H1 (cell line): ENCODE measurements at regions not wholly inside any gene's neighbourhood (a gene's known extent, or its start where the extent isn't known, plus 50 kb on each side); places are given as distances from the start of the nearest gene placed in this dataset.

Experiments
- CTCF ChIA-PET: fragments of 300-600 bp; sonication (Branson Sonifier 250); formaldehyde crosslinking; loops from one replicate; lab custom pipeline; 2021; ENCODE audit not compliant: partially characterized antibody; lab: Charles Lee
- POLR2A ChIA-PET: fragments of 300-600 bp; sonication (Branson Sonifier 250); formaldehyde crosslinking; loops from one replicate; lab custom pipeline; 2021; ENCODE audit warnings: inconsistent platforms; ENCODE audit not compliant: partially characterized antibody; lab: Charles Lee
- DNase-seq, 2 experiments: peaks; one replicate each; pipeline versions ENCODE4 v3.0.0 to v3.0.0-alpha.2; 2010 to 2022; ENCODE audit warnings: low spot score in 2 of 2, low read depth in 1 of 2, mixed read lengths in 1 of 2
- FAIRE-seq: peaks from 2 replicates; lab custom pipeline; 2011; peaks lifted over from hg19 to GRCh38; lab: Jason Lieb, UNC
- H2AFZ ChIP-seq: 2 replicates; pipeline ENCODE4 v1.8.1; 2012; ENCODE audit warnings: low read length, inconsistent platforms
- H2AK5ac ChIP-seq: 2 replicates; pipeline ENCODE4 v1.6.1; 2013; ENCODE audit warnings: low read depth, low read length
- H2BK120ac ChIP-seq: replicated peaks from 2 replicates; pipeline ENCODE3; 2013; ENCODE audit warnings: low read depth, low read length, inconsistent platforms
- H2BK12ac ChIP-seq: 2 replicates; pipeline ENCODE4 v1.6.1; 2013; ENCODE audit warnings: low read depth, low read length
- H2BK15ac ChIP-seq: 2 replicates; pipeline ENCODE4 v1.6.1; 2013; ENCODE audit warnings: low read length
- H2BK20ac ChIP-seq: 2 replicates; pipeline ENCODE4 v1.6.1; 2013; ENCODE audit warnings: low read length
- H2BK5ac ChIP-seq: 2 replicates; pipeline ENCODE4 v1.6.1; 2013; ENCODE audit warnings: low read depth, low read length
- H3K14ac ChIP-seq: 2 replicates; pipeline ENCODE4 v1.6.1; 2013; ENCODE audit warnings: inconsistent platforms; ENCODE audit not compliant: insufficient read length
- H3K18ac ChIP-seq: 2 replicates; pipeline ENCODE4 v1.6.1; 2013; ENCODE audit warnings: low read length; ENCODE audit errors: extremely low read depth
- H3K23ac ChIP-seq: 2 replicates; pipeline ENCODE4 v1.6.1; 2013; ENCODE audit warnings: inconsistent platforms; ENCODE audit not compliant: insufficient read length
- H3K23me2 ChIP-seq: 2 replicates; pipeline ENCODE4 v1.6.1; 2013; ENCODE audit warnings: low read depth, low read length
- H3K27ac ChIP-seq: 2 replicates; pipeline ENCODE4 v1.6.1; 2011; ENCODE audit warnings: low read depth, low read length, inconsistent platforms
- H3K27me3 ChIP-seq, 4 experiments: replicated peaks in 1 of 4; 1 replicate in 1 of 4; 2 replicates in 3 of 4; pipeline versions ENCODE4 v1.6.1 to v1.8.1; 2011 to 2013; ENCODE audit warnings: low read length in 3 of 4, mild to moderate bottlenecking in 3 of 4, inconsistent platforms in 2 of 4, mixed read lengths in 2 of 4, moderate library complexity in 1 of 4; ENCODE audit not compliant: control insufficient read depth in 3 of 4, insufficient read depth in 3 of 4; ENCODE audit errors: extremely low read depth in 1 of 4
- H3K36me3 ChIP-seq, 4 experiments: 2 replicates each; pipeline versions ENCODE4 v1.6.1 to v1.8.1; 2011 to 2013; ENCODE audit warnings: mild to moderate bottlenecking in 4 of 4, low read length in 3 of 4, moderate library complexity in 2 of 4, control low read depth in 1 of 4, inconsistent platforms in 1 of 4; ENCODE audit not compliant: insufficient read depth in 4 of 4, control insufficient read depth in 2 of 4
- H3K4ac ChIP-seq: replicated peaks from 2 replicates; pipeline ENCODE3; 2013; ENCODE audit warnings: low read length, low read depth, mixed read lengths, inconsistent platforms; ENCODE audit not compliant: insufficient read length
- H3K4me1 ChIP-seq, 4 experiments: replicated peaks in 1 of 4; 1 replicate in 1 of 4; 2 replicates in 3 of 4; pipeline versions ENCODE4 v1.6.1 to v1.8.1; 2011 to 2013; ENCODE audit warnings: low read length in 3 of 4, inconsistent platforms in 2 of 4, mixed read lengths in 1 of 4; ENCODE audit not compliant: insufficient read depth in 4 of 4, control insufficient read depth in 3 of 4
- H3K4me2 ChIP-seq, 2 experiments: 2 replicates each; pipeline versions ENCODE4 v1.6.1 to v1.8.1; 2011 to 2013; ENCODE audit warnings: low read depth in 2 of 2, low read length in 2 of 2, control low read depth in 1 of 2, inconsistent platforms in 1 of 2, mild to moderate bottlenecking in 1 of 2; ENCODE audit not compliant: insufficient read depth in 1 of 2
- H3K4me3 ChIP-seq, 4 experiments: fragments of 200-600, 300-600 bp in 1 of 4; sonication (generic), shearing (Covaris generic), sonication (Bioruptor Twin) in 1 of 4; 2 replicates each; pipeline versions ENCODE4 v1.5.1 to v1.8.1; 2011 to 2016; ENCODE audit warnings: low read length in 4 of 4, low read depth in 3 of 4, control low read depth in 2 of 4, inconsistent platforms in 2 of 4, mild to moderate bottlenecking in 2 of 4, mixed read lengths in 1 of 4, moderate library complexity in 1 of 4; ENCODE audit not compliant: insufficient read depth in 2 of 4; ENCODE audit errors: extremely low read depth in 1 of 4
- H3K56ac ChIP-seq: replicated peaks from 2 replicates; pipeline ENCODE3; 2013; ENCODE audit warnings: low read depth, mild to moderate bottlenecking, mixed read lengths, low read length, inconsistent platforms; ENCODE audit not compliant: insufficient read length
- H3K79me1 ChIP-seq: 2 replicates; pipeline ENCODE4 v1.6.1; 2013; ENCODE audit warnings: low read depth, low read length, control low read depth
- H3K79me2 ChIP-seq, 2 experiments: 2 replicates each; pipeline versions ENCODE4 v1.6.1 to v1.8.1; 2012 to 2013; ENCODE audit warnings: low read length in 2 of 2, mild to moderate bottlenecking in 2 of 2, inconsistent platforms in 1 of 2; ENCODE audit not compliant: insufficient read depth in 2 of 2, control insufficient read depth in 1 of 2
- H3K9ac ChIP-seq, 4 experiments: replicated peaks in 1 of 4; 1 replicate in 1 of 4; 2 replicates in 3 of 4; pipeline versions ENCODE4 v1.6.1 to v1.8.1; 2011 to 2013; ENCODE audit warnings: low read depth in 3 of 4, low read length in 3 of 4, control low read depth in 2 of 4, mild to moderate bottlenecking in 2 of 4, moderate library complexity in 2 of 4, inconsistent platforms in 1 of 4; ENCODE audit errors: extremely low read depth in 1 of 4
- H3K9me3 ChIP-seq, 2 experiments: 2 replicates each; pipeline versions ENCODE4 v1.6.1 to v1.8.1; 2012 to 2013; ENCODE audit warnings: mild to moderate bottlenecking in 2 of 2, moderate library complexity in 2 of 2, control low read depth in 1 of 2, inconsistent platforms in 1 of 2, low read depth in 1 of 2, low read length in 1 of 2, mixed read lengths in 1 of 2; ENCODE audit not compliant: insufficient read depth in 2 of 2
- H4K20me1 ChIP-seq, 2 experiments: replicated peaks in 1 of 2; 2 replicates each; pipeline versions ENCODE3 to v1.8.1; 2011 to 2013; ENCODE audit warnings: inconsistent platforms in 2 of 2, low read length in 2 of 2, mild to moderate bottlenecking in 1 of 2; ENCODE audit not compliant: insufficient read depth in 2 of 2, control insufficient read depth in 1 of 2
- H4K5ac ChIP-seq: 2 replicates; pipeline ENCODE4 v1.6.1; 2013; ENCODE audit warnings: low read length, low read depth, mixed read lengths, inconsistent platforms; ENCODE audit not compliant: insufficient read length
- H4K8ac ChIP-seq: 2 replicates; pipeline ENCODE4 v1.8.0; 2013; ENCODE audit warnings: mild to moderate bottlenecking, moderate library complexity, low read length, inconsistent platforms; ENCODE audit not compliant: insufficient read depth; ENCODE audit errors: extremely low read depth
- H4K91ac ChIP-seq: replicated peaks from 2 replicates; pipeline ENCODE3; 2013; ENCODE audit warnings: low read length, mixed read lengths, inconsistent platforms; ENCODE audit not compliant: insufficient read length
- ASH2L ChIP-seq: fragments of 200-600, 300-600 bp; sonication (generic); IDR thresholded peaks from one replicate; pipeline ENCODE4 v1.7.1; 2017; ENCODE audit warnings: low read length
- ATF3 ChIP-seq: IDR thresholded peaks from 2 replicates; pipeline ENCODE4 v1.6.1; 2011; ENCODE audit warnings: low read depth, mild to moderate bottlenecking, low read length; ENCODE audit not compliant: insufficient read depth
- BACH1 ChIP-seq: IDR thresholded peaks from 2 replicates; pipeline ENCODE4 v1.6.1; 2012; ENCODE audit warnings: low read length, improper control_type of control experiment
- CTBP2 ChIP-seq: IDR thresholded peaks from 2 replicates; pipeline ENCODE4 v1.7.0; 2011; ENCODE audit warnings: borderline replicate concordance, mild to moderate bottlenecking, moderate library complexity, mixed read lengths, low read length; ENCODE audit not compliant: insufficient read depth, insufficient read length
- EP300 ChIP-seq, 2 experiments: IDR thresholded peaks; 1 replicate in 1 of 2; 2 replicates in 1 of 2; pipeline ENCODE4 v1.6.1; 2011 to 2012; ENCODE audit warnings: low read depth in 2 of 2, low read length in 2 of 2, mild to moderate bottlenecking in 2 of 2, borderline replicate concordance in 1 of 2, inconsistent platforms in 1 of 2, moderate library complexity in 1 of 2
- GABPA ChIP-seq: IDR thresholded peaks from 2 replicates; pipeline ENCODE4 v1.6.1; 2011; ENCODE audit warnings: mild to moderate bottlenecking, low read length, moderate library complexity, borderline replicate concordance; ENCODE audit not compliant: insufficient read depth
- NANOG ChIP-seq: IDR thresholded peaks from 2 replicates; pipeline ENCODE4 v1.6.1; 2011; ENCODE audit warnings: low read length, low read depth, mild to moderate bottlenecking, inconsistent platforms; ENCODE audit not compliant: insufficient read depth, poor library complexity, severe bottlenecking
- POU5F1 ChIP-seq: IDR thresholded peaks from 2 replicates; pipeline ENCODE4 v1.6.1; 2011; ENCODE audit warnings: low read depth, mild to moderate bottlenecking, low read length, moderate library complexity
- SAP30 ChIP-seq: fragments of 300-600 bp; sonication (generic); IDR thresholded peaks from 2 replicates; pipeline ENCODE4 v1.7.1; 2012; ENCODE audit warnings: low read length, moderate library complexity, mild to moderate bottlenecking, inconsistent platforms; ENCODE audit not compliant: insufficient read depth, insufficient replicate concordance
- SP2 ChIP-seq: IDR thresholded peaks from 2 replicates; pipeline ENCODE4 v1.6.1; 2012; ENCODE audit warnings: mild to moderate bottlenecking, low read length, inconsistent platforms
- SUZ12 ChIP-seq: fragments of 200-600 bp; sonication (generic); IDR thresholded peaks from 2 replicates; pipeline ENCODE4 v1.6.1; 2012; ENCODE audit warnings: mild to moderate bottlenecking, inconsistent platforms, low read length, moderate library complexity, mixed read lengths
- WGBS, 2 experiments: shearing (Covaris generic) in 1 of 2; methylation state at CpG; one replicate each; pipeline versions ENCODE4 v1.1.6 to v1.1.7; 2013 to 2015; ENCODE audit warnings: low lambda C conversion rate in 2 of 2, mixed read lengths in 2 of 2, inconsistent platforms in 1 of 2, low coverage in 1 of 2, missing lambda C conversion rate in 1 of 2; ENCODE audit not compliant: insufficient replicate concordance in 2 of 2, insufficient coverage in 1 of 2, insufficient read length in 1 of 2; ENCODE audit errors: extremely low coverage in 1 of 2, missing lambda C conversion rate in 1 of 2; 5-methylcytosine and 5-hydroxymethylcytosine counted together

- H3K79me1 ChIP-seq, result 0 out of 2 replicates have a peak, but pooled peaks cover 3% of the 10 kb centered on the region
- H3K23ac ChIP-seq, result no peak overlapping the region
- no peak overlapping the region for H3K4me2 ChIP-seq
- no peak overlapping the region for H3K14ac ChIP-seq
- peaks cover 0 to 83% of the 10 kb centered on the region in 2 experiments; a peak in 2 of 4 replicates for H3K79me2 ChIP-seq
- H4K91ac ChIP-seq, result no peak overlapping the region
- FAIRE-seq (no peak), DNase-seq (no peak)
- no peak overlapping the region for H2AK5ac ChIP-seq
- H2BK120ac ChIP-seq, result no peak overlapping the region
- peaks cover 0 to 7% (median 5%) of the 10 kb centered on the region in 4 experiments; a peak in 5 of 7 replicates for H3K4me1 ChIP-seq
- no peaks in the 10 kb centered on the region for H3K27me3 ChIP-seq
- H2BK12ac ChIP-seq, result no peak overlapping the region
- no peak overlapping the region for H3K4ac ChIP-seq
- no peak overlapping the region for H2BK20ac ChIP-seq
- H2BK5ac ChIP-seq, result no peak overlapping the region
- no peaks in the 10 kb centered on the region for H3K36me3 ChIP-seq
- no peaks in the 10 kb centered on the region for H3K9me3 ChIP-seq
- no peak overlapping the region for H3K18ac ChIP-seq
- no peak overlapping the region for H4K8ac ChIP-seq
- no peak overlapping the region for H2AFZ ChIP-seq
- H3K56ac ChIP-seq, result no peak overlapping the region
- WGBS, 2 experiments, result 86% methylated on average over 9 of the region's 9 CpGs; no CpG with 5 or more reads in 1 of the 2 experiments
- no peak overlapping the region for H3K4me3 ChIP-seq
- POLR2A ChIA-PET, result interaction anchor here (4.0 kb wide), 1 partner anchor 12 kb away, joined by 9 read pairs; no protein-coding TSS in a partner anchor
- CTCF ChIA-PET, result no interaction called here
- no peak overlapping the region for H3K27ac ChIP-seq
- no peak overlapping the region for H2BK15ac ChIP-seq
- H3K9ac ChIP-seq, result no peak overlapping the region
- H4K20me1 ChIP-seq, result peaks cover 0 to 6% of the 10 kb centered on the region in 2 experiments
- no peak overlapping the region for H4K5ac ChIP-seq
- no peaks in the 10 kb centered on the region for H3K23me2 ChIP-seq
- TF ChIP-seq GABPA (no peak), SP2 (no peak), NANOG (no peak), SUZ12 (no peak), EP300 (IDR thresholded peaks at IDR 0.05; ENCODE audit: borderline replicate concordance in 1 of 2, low read depth in 2 of 2, low read length in 2 of 2) (no peak), ATF3 (no peak), POU5F1 (no peak), ASH2L (no peak), CTBP2 (no peak), BACH1 (no peak), SAP30 (no peak)
Observed at GRCh38 chrX:10021461-10022272, 54.5 kb downstream of the CLDN34 start.
